NCI-H2029 (cell line): ENCODE measurements at regions not wholly inside any gene's neighbourhood (a gene's known extent, or its start where the extent isn't known, plus 50 kb on each side); places are given as distances from the start of the nearest gene placed in this dataset.

Experiments used
- DNase-seq: peaks from one replicate; lab custom pipeline; 2025; lab: John Stamatoyannopoulos, UW

DNA sequence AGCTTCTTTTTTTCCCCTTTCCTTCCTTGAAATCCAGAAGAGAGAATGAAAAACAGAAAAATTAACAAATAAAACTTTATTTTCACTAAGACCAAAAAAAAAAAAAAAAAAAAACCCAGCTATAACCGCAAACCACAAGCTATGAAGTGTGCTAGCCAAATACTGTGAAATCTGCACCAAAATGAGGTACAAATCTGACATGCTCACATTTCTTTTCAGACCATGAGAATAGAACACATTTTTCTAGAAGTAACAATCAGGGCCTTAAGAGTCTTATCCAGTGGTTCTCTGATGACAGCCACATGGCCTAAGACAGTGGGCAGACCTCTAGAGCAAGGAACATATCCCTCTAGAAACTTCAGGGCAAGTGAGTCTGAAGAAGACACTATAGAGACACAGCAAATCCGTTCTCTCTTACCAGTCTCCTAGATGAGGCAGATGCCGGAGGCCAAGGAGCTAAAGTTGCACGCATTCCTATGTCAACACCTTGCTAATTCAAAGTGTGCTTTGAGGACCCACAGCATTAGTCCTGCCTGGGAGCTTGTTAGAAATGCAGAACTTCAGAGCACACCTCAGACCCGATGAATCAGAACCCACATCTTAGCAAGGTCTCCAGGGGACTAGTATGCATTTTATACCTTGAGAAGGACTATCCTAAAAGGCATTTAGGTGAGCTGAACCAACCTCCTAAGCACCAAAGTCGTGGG lies 317.1 kb downstream of the MYCN start:
- no peak for DNase-seq

GRCh38 chr2:16256601-16257321 lies 316.4 kb downstream of the MYCN start:
- DNase-seq = no peak

DNA sequence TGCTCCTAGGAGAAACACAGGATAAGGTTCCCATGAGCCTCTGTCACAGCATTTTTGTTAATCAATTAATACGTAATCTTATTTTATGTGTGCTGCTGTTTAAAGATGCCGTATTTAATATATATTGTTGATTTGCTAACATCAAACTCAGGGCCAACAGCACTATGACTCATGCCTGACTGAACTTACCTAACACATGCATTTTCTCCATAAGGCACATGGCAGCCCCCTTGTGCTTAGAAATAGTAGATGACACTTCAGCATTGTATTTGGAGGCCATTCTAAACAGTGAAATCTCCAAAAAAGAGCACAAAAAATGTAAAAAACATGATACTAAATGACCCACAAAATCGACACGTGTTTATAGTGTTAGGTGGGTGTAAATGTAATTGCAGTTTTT lies 314.8 kb downstream of the MYCN start:
- no peak for DNase-seq

GRCh38 chr2:16254356-16254965 lies 314.1 kb downstream of the MYCN start:
- no peak for DNase-seq

GRCh38 chr2:16253291-16253690 lies 312.9 kb downstream of the MYCN start:
- DNase-seq = no peak

- no peak for DNase-seq
Measured at GRCh38 chr2:16252891-16253290, 312.5 kb downstream of the MYCN start.

- DNase-seq = no peak
Measured at GRCh38 chr2:16252251-16252650, 311.9 kb downstream of the MYCN start.

DNA sequence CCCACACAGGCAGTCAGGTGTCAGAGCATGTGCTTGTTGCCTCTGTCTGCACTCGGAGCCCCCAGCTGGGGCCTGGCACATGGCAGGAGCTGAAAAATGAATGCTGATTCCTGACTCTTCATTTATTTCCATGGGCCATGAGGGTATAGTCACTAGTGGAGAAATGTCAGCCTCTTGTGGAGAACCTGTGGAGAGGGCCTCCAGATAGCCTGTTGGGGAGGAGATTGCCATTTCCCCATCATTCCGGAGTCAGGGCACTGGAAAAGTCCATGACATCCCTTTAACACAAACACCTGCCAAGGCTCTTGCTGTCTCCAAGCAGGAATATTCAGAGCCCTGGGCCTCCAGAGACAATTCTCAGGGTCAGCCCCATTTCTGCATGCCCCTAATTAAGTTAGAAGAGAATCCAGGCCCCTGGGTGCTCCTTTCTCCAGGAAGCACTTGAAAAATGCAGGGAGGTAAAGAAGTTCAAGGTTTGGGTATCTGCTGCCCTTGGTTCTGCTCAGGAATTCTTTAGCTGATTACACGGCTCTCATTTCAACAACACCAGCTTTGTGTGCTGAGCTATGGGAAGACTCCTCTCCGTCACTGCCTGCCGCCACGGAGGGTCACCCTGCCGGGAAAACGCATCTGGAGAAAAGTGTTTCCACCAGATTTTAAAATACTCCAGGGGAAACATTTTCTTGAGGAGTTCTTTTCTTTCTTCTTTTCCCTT lies 311.3 kb downstream of the MYCN start:
- DNase-seq = no peak

GRCh38 chr2:16250886-16251285 lies 310.5 kb downstream of the MYCN start:
- DNase-seq = no peak

DNA sequence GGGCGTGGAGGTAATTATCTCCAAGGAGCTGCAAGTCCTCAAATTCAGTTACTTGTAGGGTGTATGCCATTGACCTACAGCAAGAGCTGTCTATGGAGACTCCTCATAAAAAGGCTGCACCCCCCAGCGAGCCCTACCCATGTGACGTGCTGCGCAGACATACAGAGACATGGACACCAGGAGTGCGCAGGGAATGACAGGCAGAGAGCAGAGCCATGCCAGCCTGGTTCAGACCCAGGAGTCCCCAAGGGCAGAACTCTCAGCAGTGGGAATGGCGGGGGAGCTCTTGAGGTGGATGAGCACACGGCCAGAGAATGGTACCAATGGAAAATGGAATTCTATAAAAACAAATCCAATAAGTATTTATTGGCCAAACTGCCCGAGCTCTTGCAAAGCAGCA lies 310.1 kb downstream of the MYCN start:
- no peak for DNase-seq

DNA sequence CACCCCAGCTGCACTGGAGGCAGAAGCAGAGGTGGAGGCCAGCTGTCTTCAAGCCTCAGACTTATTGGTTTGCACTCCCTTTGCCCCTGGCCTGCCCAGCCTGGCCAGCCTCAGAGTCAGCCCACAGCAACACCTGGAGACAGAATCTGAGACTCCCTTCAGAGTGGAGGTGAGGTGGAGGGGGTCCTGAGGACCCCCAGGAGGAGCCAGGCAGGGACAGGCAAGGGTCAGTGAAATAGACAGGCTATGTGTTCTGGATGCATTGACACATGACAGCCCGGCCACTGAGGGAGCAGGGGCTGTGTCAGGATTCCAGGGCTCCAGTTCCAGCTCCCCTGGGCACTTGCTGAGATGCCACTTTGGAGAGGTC lies 309.7 kb downstream of the MYCN start:
- DNase-seq = no peak

- DNase-seq = no peak
Measured at GRCh38 chr2:16249246-16250055, 309.1 kb downstream of the MYCN start.

- no peak for DNase-seq
Measured at GRCh38 chr2:16248571-16249105, 308.3 kb downstream of the MYCN start.

GRCh38 chr2:16247326-16248122 lies 307.2 kb downstream of the MYCN start:
- no peak for DNase-seq

- no peak for DNase-seq
Measured at GRCh38 chr2:16246911-16247310, 306.6 kb downstream of the MYCN start.

DNA sequence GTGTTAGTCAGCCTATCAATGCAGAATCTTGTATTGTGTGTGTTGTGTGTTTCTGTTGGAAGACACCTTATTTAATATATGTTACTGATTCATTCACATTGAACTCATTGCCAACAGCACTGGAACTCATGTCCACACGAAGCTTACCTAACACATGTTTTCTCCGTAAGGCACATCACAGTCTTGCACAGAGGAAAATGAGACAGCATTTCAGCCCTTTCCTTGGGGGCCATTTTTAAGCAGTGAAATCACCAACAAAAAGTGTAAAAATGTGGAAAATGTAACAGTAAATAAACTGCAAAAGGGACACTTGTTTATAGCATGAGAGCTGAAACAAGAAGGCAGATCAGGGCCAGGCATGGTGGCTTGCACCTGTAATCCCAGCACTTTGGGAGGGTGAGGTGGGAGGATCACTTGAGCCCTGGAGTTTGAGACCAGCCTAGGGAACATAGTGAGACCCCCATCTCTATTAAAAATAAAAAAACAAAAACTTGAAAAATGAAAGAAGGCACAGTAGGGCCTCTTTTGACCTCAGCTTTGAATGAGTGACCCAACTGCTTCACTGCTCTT lies 306.0 kb downstream of the MYCN start:
- DNase-seq = no peak

DNA sequence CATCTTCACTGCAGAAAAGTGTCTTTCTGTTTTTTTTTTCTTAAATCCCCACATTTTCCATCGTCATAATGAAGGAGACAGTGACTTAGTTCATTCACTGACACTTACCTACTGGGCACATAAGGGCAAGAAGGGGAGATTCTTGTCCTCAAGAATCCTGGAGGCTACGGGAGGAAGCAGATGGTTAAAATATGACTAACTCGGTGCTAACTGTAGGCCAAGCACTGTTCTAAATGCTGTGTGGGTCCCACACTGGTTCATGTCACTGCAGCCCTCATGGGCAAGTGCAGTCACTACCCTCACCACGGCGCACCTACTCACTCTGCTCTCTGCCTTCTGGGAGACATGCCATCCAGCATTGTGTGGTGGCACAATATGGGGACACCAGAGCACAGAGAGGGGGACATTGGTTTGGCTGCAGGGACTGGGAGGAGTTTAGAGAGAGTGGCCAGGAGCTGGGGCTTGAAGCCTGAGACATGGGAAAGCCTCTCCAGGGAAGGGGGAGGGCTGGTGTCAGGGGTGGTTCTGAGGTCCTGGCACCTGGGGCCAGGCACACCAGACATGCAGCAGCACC lies 305.2 kb downstream of the MYCN start:
- no peak for DNase-seq

DNA sequence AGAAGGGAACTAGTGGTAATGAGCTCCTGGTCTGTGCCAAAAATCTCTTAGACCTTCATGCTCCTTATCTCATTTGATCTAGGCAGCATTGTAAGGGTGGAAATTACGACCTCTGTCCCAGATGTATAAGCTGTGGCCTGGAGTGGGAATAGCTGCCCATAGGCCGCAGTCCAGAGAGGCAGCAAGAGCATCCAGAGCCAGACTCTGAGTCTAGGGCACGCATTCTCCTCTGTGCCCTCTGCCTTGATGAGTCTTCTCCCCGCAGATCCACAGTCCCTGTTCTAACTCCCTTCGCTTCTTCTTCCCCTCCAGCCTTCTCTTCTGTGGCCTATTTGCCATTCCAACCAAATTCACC lies 304.6 kb downstream of the MYCN start:
- no peak for DNase-seq

DNA sequence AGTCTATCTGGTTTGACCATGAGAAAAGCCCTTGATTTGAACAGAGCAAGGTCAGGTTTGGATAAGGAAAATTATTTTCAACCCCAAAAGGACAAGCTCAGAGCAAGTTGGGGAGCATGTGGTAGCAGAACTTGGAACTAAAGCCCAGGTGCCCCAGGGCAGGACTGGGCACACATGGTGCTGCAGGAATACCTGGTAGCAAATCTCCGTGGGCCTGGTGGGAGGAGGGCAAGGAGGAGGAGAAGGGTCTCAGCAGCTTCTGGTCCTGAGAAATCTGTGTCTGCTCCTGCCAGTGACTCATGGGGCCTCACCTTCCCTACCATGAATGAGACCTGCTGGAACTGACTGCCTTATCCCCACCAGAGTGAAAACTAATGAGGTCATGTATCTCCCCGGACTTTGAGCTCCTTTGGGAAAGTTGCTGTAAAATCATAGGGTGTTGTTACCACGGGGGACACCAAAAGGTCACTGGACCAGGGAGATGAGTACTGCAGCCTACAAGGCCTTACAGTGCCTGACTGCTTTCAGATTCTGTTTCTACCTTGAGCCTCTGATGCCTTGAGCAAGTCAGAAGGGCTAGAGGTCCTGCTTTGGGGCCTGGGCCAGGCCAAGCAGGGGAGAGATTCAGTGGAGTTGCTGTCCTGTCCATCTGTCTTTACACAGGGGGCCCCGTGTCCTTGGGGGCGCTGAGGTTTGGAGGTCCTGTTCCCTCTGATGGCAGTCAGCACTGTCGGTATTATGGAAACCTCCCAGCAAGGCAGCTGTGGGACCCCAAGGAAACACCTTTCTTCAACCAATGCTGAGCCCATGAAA lies 304.0 kb downstream of the MYCN start:
- no peak for DNase-seq
